Muscle layer of colon (tissue), 2 donors: ENCODE measurements at regions not wholly inside any gene's neighbourhood (a gene's known extent, or its start where the extent isn't known, plus 50 kb on each side); places are given as distances from the start of the nearest gene placed in this dataset.

ENCODE experiments used
- H3K27ac ChIP-seq: one replicate; pipeline ENCODE4 v1.7.0; 2013; ENCODE audit warnings: low read depth, mild to moderate bottlenecking, low read length, moderate library complexity
- H3K27me3 ChIP-seq, 2 donors: one replicate each; pipeline ENCODE4 v1.7.0; 2013; ENCODE audit warnings: low read length in 2 of 2, mild to moderate bottlenecking in 2 of 2; ENCODE audit not compliant: insufficient read depth in 2 of 2, control insufficient read depth in 1 of 2
- H3K36me3 ChIP-seq: one replicate; pipeline ENCODE4 v1.7.0; 2013; ENCODE audit warnings: mild to moderate bottlenecking, low read length; ENCODE audit not compliant: insufficient read depth
- H3K4me1 ChIP-seq: one replicate; pipeline ENCODE4 v1.7.0; 2013; ENCODE audit warnings: mild to moderate bottlenecking, low read length; ENCODE audit not compliant: insufficient read depth
- H3K4me3 ChIP-seq, 2 donors: one replicate each; pipeline ENCODE4 v1.7.0; 2013; ENCODE audit warnings: low read length in 2 of 2, low read depth in 1 of 2, mild to moderate bottlenecking in 1 of 2, moderate library complexity in 1 of 2
- H3K9ac ChIP-seq: one replicate; pipeline ENCODE4 v1.7.0; 2013; ENCODE audit warnings: low read length
- H3K9me3 ChIP-seq: one replicate; pipeline ENCODE4 v1.7.0; 2013; ENCODE audit warnings: mild to moderate bottlenecking, low read length
- donor health status: abdominal sarcoma.
- donor health status: Adenocarcinoma of cecum.

GRCh38 chr6:137434640-137435039 is 59.6 kb downstream of the OLIG3 start:
- H3K9me3 ChIP-seq = no peaks in the 10 kb centered on the region
- no peak overlapping the region for H3K9ac ChIP-seq
- H3K27ac ChIP-seq = no peak overlapping the region
- H3K36me3 ChIP-seq = no peaks in the 10 kb centered on the region
- no peak overlapping the region for H3K4me3 ChIP-seq
- H3K4me1 ChIP-seq = no peaks in the 10 kb centered on the region
- no peaks in the 10 kb centered on the region for H3K27me3 ChIP-seq

DNA sequence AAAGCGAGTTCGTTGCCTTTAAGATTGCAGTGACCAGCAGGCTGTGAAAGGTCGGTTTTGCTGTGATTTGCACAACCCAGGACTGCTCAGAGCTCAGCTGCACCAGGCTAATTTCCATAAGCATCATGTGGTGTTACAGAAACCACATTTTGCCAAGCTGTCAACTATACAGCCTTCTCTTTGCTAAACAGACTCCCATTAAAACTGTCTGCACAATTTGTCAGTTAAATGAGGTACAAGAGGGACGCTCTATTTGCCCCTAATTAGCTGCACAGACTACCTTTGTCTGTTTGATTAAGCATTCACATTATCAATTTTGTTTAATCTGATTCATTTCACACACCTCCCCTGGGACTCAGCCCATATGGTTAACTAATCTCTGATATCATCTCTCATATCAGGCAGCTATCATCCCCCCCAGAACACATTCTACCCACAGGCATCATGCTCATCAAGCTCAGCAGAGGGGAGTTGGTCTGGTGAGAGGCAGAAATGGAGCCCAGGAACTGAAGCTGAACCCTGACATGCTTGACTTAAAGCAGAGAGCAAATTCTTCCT is 62.1 kb downstream of the OLIG3 start:
- H3K27me3 ChIP-seq = no peaks in the 10 kb centered on the region
- no peak overlapping the region for H3K4me3 ChIP-seq
- no peak overlapping the region for H3K9ac ChIP-seq
- H3K27ac ChIP-seq = no peak overlapping the region
- no peaks in the 10 kb centered on the region for H3K36me3 ChIP-seq
- H3K4me1 ChIP-seq = no peaks in the 10 kb centered on the region
- H3K9me3 ChIP-seq = no peaks in the 10 kb centered on the region

GRCh38 chr6:137430954-137431353 is 63.2 kb downstream of the OLIG3 start:
- Histone ChIP-seq H3K4me3 (no peak overlapping the region), H3K27me3 (no peaks in the 10 kb centered on the region), H3K9me3 (no peaks in the 10 kb centered on the region), H3K4me1 (no peaks in the 10 kb centered on the region), H3K36me3 (no peaks in the 10 kb centered on the region), H3K9ac (no peak overlapping the region), H3K27ac (no peak overlapping the region)

DNA sequence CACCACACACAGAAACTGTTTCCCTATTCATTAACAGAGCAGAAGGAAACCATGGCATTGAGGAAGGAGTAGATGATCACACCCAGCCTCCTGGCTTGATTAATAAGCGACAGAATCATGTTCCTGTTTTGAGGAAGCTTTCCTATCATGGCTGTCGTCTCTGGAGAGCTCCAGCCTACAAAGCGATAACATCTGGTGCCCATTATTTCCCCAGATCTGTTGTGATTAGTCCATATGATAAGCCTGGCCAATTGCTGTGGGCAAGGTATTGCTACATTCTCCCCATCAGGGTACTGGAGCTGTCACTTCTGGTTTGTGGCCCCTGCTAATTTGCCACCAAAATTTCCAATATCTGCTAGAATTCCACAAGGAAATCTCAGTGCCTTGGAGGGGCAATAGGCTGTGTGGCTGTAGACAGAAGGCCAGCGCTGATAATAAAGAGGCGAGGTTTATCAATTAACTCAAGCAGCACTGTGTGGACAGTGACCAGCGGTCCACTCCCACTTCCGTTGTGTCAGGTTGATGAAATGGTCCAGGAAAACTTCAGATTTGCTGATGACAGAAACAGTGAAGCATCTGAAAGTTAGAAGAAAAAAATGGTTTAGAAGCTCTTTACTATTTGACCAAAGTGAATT is 66.4 kb downstream of the OLIG3 start:
- Histone ChIP-seq H3K9me3 (no peaks in the 10 kb centered on the region), H3K36me3 (no peaks in the 10 kb centered on the region), H3K9ac (no peak overlapping the region), H3K27me3 (no peaks in the 10 kb centered on the region), H3K4me1 (no peaks in the 10 kb centered on the region), H3K27ac (no peak overlapping the region), H3K4me3 (no peak overlapping the region)

- Histone ChIP-seq H3K27me3 (no peaks in the 10 kb centered on the region), H3K4me3 (no peak overlapping the region)
Observed at GRCh38 chr6:137426007-137426689, 68.0 kb downstream of the OLIG3 start.

GRCh38 chr6:137424251-137424650 is 69.9 kb downstream of the OLIG3 start:
- no peak overlapping the region for H3K9ac ChIP-seq
- H3K27me3 ChIP-seq = no peaks in the 10 kb centered on the region
- H3K9me3 ChIP-seq = no peaks in the 10 kb centered on the region
- no peaks in the 10 kb centered on the region for H3K4me1 ChIP-seq
- no peak overlapping the region for H3K27ac ChIP-seq
- H3K4me3 ChIP-seq = no peak overlapping the region
- H3K36me3 ChIP-seq = no peaks in the 10 kb centered on the region

More at GRCh38 chr6:137426007-137426689, 68.0 kb downstream of the OLIG3 start:
- no peaks in the 10 kb centered on the region for H3K4me1 ChIP-seq
- H3K9me3 ChIP-seq = no peaks in the 10 kb centered on the region
- no peak overlapping the region for H3K27ac ChIP-seq
- H3K9ac ChIP-seq = no peak overlapping the region
- no peaks in the 10 kb centered on the region for H3K36me3 ChIP-seq

DNA sequence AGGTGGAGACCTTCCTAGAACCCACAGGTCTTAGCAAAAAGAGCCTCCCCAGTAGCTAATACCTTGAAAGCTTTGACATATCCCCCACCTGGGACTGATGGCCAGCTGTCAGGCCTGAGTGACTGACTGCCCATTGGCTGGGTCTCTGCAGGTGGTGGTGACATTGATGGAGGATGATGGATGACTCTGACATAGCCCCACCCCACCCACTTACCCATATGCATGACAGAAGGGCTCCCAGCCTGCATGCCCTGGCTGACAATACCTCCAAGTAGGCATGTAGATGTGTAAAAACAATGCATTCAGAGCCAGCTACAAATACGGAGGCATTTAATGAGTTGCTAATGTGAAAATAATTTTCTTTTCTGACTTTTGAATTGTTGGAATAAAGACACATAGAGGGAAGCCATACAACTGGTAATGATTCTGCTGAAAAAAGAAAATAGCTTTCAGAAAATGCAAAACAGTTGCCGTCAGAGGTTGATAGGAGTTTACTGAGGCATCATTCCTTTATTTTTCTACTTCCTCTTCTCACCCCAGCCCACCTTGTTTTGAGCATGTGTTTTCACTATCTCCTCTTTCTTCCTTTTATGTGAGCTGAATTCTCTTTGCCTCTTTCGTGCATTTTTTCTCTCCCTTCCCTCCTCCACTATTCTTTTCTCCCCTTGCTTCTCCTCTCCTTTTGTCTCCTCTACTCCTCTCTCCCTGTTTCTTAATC is 70.6 kb downstream of the OLIG3 start:
- Histone ChIP-seq H3K9ac (no peak overlapping the region), H3K9me3 (no peaks in the 10 kb centered on the region), H3K27ac (no peak overlapping the region), H3K4me3 (no peak overlapping the region), H3K27me3 (no peaks in the 10 kb centered on the region), H3K4me1 (no peaks in the 10 kb centered on the region), H3K36me3 (no peaks in the 10 kb centered on the region)

DNA sequence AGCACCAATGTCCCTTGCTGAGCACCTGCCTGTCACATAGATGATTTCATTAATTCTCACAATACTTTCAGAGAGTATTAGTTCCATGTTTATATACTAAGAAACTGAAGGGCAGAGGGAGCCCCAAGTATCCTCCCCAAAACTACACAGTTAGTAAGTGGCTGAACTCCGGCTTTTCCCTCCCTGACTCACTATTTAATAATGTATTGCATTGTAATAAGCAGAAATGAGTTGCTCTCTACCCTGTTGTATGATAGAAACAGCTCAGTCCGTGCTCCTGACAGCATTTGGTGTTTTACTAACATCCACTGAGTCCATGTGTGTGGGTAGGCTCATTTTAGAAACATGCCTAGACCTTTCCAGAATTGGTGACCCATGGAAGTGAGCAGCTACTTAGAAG is 76.8 kb downstream of the OLIG3 start:
- H3K36me3 ChIP-seq = no peaks in the 10 kb centered on the region
- peaks cover 6% of the 10 kb centered on the region for H3K4me1 ChIP-seq
- H3K9ac ChIP-seq = no peak overlapping the region
- H3K27me3 ChIP-seq = no peaks in the 10 kb centered on the region
- H3K27ac ChIP-seq = no peak overlapping the region
- H3K9me3 ChIP-seq = no peaks in the 10 kb centered on the region
- H3K4me3 ChIP-seq = no peak overlapping the region

DNA sequence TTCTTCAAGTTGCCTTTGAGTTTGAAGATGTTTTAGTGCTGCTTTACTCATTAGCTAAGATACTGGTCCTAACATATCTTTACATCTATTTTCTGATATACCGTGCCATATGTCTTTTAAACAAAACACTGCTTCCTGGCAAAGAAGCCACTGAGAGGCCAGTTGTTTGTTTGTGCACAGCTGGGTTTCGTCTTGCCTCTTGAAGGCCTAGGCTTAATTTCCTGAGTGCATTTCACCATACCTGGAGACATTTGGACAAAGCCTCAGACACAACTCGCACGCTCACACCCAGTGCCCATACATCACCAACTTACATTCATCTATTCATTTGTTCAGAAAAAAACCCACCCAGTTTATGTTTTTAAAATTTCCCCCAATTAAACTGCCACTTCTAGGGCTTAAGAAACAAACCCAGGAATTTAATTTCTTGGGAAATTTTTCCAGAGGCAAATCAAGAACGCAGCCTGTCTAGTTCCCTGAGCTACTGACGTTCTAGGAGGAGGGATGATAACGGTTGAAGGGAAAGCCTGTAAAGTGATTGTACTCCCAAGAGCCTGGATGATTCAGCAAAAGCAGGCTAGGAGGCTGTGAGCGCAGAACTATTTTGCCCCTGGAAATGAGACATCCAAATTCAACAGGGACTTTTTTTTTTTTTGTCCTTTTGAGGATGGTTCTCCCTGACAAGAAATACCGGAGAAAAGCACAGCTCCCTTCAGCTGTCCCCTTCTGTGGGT is 77.7 kb downstream of the OLIG3 start:
- H3K27ac ChIP-seq = no peak overlapping the region
- H3K9me3 ChIP-seq = no peaks in the 10 kb centered on the region
- no peak overlapping the region for H3K9ac ChIP-seq
- H3K4me1 ChIP-seq = peaks cover 6% of the 10 kb centered on the region
- no peaks in the 10 kb centered on the region for H3K36me3 ChIP-seq
- H3K27me3 ChIP-seq = no peaks in the 10 kb centered on the region
- H3K4me3 ChIP-seq = no peak overlapping the region

DNA sequence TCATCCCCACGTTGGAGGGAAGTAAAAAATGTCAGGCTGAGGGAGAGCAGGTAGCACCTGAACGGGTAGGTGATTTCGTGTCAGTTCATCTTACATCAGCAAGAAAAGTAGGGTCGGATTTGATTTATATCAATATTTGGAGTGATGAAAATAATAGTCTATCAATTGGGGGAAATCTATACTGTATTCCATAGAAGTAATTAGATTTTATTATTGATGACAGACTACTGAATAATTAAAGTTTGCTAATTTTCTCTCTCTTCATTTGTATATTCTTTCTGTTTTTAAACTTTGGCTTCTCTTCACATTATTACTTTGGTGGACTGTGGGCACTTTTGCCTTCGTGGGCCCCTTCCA is 78.4 kb downstream of the OLIG3 start:
- Histone ChIP-seq H3K4me1 (peaks cover 6% of the 10 kb centered on the region), H3K4me3 (peak overlapping the region in 1 of 2 donors; percentile 60), H3K9me3 (no peaks in the 10 kb centered on the region), H3K36me3 (no peaks in the 10 kb centered on the region), H3K27me3 (no peaks in the 10 kb centered on the region), H3K9ac (no peak overlapping the region), H3K27ac (no peak overlapping the region)
